ENCODE measurements at regions not wholly inside any gene's neighbourhood (a gene's known extent, or its start where the extent isn't known, plus 50 kb on each side); places are given as distances from the start of the nearest gene placed in this dataset.

DNA sequence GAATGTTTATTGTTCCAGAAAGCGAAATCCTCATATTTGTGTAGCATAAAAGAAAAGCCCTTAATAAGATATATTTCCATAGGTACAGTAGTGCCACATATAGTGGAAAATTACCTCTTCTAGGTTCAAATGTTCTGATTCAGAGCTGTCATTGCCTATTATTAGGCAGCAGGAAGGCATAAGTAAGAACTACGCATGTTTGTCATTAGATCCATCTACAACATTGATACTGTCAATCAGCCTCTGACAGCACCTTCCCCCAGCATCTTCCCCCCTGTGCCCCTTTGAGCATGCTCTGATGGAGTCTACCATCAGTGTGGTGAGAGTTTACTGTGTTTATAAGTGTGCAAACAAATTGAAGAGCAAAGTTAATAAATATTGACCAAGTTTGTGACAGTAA lies 816.1 kb downstream of the TLE4 start (continued):
- TF ChIP-seq, protein P1, sequence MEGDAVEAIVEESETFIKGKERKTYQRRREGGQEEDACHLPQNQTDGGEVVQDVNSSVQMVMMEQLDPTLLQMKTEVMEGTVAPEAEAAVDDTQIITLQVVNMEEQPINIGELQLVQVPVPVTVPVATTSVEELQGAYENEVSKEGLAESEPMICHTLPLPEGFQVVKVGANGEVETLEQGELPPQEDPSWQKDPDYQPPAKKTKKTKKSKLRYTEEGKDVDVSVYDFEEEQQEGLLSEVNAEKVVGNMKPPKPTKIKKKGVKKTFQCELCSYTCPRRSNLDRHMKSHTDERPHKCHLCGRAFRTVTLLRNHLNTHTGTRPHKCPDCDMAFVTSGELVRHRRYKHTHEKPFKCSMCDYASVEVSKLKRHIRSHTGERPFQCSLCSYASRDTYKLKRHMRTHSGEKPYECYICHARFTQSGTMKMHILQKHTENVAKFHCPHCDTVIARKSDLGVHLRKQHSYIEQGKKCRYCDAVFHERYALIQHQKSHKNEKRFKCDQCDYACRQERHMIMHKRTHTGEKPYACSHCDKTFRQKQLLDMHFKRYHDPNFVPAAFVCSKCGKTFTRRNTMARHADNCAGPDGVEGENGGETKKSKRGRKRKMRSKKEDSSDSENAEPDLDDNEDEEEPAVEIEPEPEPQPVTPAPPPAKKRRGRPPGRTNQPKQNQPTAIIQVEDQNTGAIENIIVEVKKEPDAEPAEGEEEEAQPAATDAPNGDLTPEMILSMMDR (IDR thresholded peaks at IDR 0.05; ENCODE audit: control extremely low read depth in 1 of 3, insufficient read depth in 1 of 3, low read depth in 1 of 3, low read length in 3 of 3), result no peak
- TF ChIP-seq CEBPB (IDR thresholded peaks at IDR 0.05; ENCODE audit: low read depth, low read length), result no peak
- TF ChIP-seq NANOG (IDR thresholded peaks at IDR 0.05; ENCODE audit: insufficient read depth, low read depth, low read length, poor library complexity, severe bottlenecking), result no peak
- TF ChIP-seq, protein P2, sequence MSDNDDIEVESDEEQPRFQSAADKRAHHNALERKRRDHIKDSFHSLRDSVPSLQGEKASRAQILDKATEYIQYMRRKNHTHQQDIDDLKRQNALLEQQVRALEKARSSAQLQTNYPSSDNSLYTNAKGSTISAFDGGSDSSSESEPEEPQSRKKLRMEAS (IDR thresholded peaks at IDR 0.05), result no peak
- TF ChIP-seq EZH2 (IDR thresholded peaks at IDR 0.05; ENCODE audit: low read depth, low read length, severe bottlenecking), result no peak
- no peak for TF ChIP-seq EGR1 (IDR thresholded peaks at IDR 0.05; ENCODE audit: borderline replicate concordance, low read depth, low read length)
- TF ChIP-seq CHD1 (IDR thresholded peaks at IDR 0.05; ENCODE audit: low read depth, low read length), result no peak
- no peak for TF ChIP-seq SIN3A (conservative IDR thresholded peaks at IDR 0.05 in 1 of 2, IDR thresholded peaks at IDR 0.05 in 1 of 2; ENCODE audit: low read depth in 1 of 2, low read length in 2 of 2)
